GM21390 (cell line): ENCODE measurements at regions not wholly inside any gene's neighbourhood (a gene's known extent, or its start where the extent isn't known, plus 50 kb on each side); places are given as distances from the start of the nearest gene placed in this dataset.
"Not testable (repeated sequence)": the region's sequence is repeated elsewhere in the genome, so short reads cannot be mapped to it uniquely, and the experiment has no call there.

Source experiments
- ATAC-seq: cut with Tn5 transposase; IDR thresholded peaks from one replicate; pipeline ENCODE4 v1.9.1; 2021; ENCODE audit not compliant: unreplicated experiment

GRCh38 chr12:60231976-60232907 lies 636.4 kb downstream of the SLC16A7 start:
- ATAC-seq = no peak

GRCh38 chr12:60234611-60235195 lies 638.9 kb downstream of the SLC16A7 start:
- ATAC-seq = not testable (repeated sequence)

DNA sequence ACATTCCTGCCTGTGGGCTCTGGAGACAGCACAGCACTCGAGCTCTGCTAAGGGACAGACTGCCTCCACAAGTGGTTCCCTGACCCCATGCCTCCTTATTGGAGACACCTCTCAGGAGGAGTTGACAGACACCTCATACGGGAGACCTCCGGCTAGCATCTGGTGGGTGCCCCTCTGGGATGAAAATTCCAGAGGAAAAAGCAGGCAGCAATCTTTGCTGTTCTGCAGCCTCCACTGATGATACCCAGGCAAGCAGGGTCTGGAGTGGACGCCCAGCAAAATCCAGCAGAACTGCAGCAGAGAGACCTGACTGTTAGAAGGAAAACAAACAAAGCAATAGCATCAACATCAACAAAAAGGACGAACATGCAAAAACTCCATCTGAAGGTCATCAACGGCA lies 639.4 kb downstream of the SLC16A7 start:
- ATAC-seq = no peak

DNA sequence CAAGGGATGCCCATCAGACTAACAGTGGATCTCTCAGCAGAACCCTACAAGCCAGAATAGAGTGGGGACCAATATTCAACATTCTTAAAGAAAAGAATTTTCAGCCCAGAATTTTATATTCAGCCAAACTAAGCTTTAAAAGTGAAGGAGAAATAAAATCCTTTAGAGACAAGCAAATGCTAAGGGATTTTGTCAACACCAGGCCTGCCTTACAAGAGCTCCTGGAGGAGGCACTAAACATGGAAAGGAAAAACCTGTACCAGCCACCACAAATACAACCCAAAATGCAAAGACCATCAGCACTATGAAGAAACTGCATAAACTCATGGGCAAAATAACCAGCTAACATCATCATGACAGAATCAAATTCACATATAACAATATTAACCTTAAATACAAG lies 640.6 kb downstream of the SLC16A7 start:
- ATAC-seq = not testable (repeated sequence)

DNA sequence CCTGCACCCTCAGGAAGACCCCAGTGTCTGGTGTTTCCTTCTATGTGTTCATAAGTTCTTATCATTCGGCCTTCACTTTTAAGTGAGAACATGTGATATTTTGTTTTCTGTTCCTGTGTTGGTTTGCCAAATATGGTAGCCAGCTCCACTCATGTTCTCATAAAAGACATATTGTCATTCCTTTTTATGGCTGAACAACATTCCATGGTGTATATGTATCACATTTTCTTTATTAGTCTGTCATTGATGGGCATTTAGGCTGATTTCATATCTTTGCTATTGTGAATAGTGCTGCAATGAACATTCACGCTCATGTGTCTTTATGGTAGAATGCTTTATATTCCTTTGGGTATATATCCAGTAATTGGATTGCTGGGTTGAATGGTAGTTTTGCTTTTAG lies 645.1 kb downstream of the SLC16A7 start:
- ATAC-seq = no peak

DNA sequence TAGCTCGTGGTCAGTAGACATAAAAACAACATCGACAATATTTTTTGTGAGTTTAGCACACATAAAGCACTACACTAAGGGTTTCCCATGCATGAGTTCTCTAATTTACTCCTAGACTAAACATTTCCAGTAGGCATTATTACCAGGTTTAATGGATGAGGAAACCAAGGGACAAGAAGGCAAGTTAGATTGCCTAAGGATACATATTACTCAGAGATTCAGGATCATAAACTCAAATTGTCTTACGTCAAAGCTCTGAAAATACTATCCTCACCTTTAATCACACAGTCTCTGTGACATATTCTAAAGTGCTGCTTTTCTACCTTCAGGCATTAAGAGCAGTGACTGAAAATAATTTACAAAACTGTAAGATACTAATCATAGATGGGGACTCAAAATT lies 655.3 kb downstream of the SLC16A7 start:
- no peak for ATAC-seq

- no peak for ATAC-seq
Observed at GRCh38 chr12:60252359-60253096, 656.7 kb downstream of the SLC16A7 start.

DNA sequence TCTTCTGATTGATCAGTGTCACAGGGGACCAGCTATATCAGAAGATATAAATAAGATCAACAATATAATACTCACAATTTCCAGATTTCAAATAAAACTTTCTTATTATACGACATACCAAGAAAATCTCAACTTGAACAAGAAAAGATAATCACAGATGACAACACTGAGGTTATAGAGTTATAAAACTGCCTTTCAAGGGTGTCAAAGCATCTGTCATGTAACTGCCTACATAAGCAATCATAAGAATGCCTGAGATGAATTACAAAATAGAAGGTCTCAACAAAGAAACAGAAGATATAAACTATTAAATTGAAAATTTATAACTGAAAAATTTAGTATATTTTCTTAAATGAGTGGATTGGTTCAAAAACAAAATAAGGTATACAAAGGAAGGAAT lies 659.2 kb downstream of the SLC16A7 start:
- no peak for ATAC-seq

- no peak for ATAC-seq
Observed at GRCh38 chr12:60257063-60257462, 661.2 kb downstream of the SLC16A7 start.

DNA sequence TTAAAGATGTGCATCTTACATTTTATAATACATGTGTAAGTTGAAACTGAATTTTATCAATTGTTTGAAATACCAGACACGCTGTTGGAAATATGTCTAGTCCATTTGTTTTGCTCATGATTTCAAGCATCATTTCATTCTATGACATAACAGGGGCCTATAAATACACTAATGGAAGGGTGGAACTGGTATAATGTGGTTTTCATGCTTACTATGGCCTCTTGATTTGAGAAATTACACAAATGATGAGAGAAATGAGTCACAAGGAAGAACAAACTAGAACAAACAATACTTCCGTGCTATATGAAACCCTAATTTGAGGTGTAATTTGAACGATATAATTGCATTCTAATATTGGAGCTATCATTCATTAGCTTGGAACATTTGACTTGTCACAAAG lies 663.4 kb downstream of the SLC16A7 start:
- no peak for ATAC-seq

- no peak for ATAC-seq
Observed at GRCh38 chr12:60262378-60262777, 666.5 kb downstream of the SLC16A7 start.

DNA sequence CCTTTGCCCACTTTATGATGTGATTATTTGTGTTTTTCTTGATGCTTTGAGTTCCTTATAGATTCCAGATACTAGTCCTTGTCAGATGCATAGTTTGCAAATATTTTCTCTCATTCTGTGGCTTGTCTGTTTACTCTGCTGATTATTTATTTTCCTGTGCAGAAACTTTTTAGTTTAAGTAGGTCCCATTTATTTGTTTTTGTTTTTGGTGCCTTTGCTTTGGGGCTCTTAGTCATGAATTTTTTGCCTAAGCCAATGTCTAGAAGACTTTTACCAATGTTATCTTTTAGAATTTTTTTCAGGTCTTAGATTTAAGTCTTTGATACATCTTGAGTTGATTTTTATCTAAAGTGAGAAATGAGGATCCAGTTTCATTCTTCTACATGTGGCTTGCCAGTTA lies 667.3 kb downstream of the SLC16A7 start:
- ATAC-seq = no peak

DNA sequence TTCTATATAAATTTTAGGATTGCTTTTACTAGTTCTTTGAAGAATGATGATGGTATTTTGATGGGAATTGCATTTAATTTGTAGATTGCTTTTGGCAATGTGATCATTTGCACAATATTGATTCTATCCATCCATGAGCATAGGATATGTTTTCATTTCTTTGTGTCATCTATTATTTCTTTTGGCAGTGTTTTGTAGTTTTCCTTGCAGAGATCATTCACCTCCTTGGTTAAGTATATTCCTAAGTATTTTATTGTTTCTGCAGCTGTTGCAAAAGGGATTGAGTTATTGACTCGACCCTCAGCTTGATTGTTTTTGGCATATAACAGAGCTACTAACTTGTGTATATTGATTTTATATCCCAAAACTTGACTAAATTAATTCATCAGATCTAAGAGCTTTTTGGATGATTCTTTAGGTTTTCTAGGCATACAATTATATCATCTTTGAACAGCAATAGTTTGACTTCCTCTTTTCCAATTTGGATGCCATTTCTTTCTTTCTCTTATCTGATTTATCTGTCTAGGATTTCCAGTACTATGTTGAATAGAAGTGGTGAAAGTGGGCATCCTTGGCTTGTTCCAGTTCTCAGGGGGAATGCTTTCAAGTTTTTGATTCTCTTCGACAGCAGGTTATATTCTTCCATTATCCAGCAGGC lies 668.1 kb downstream of the SLC16A7 start:
- no peak for ATAC-seq

DNA sequence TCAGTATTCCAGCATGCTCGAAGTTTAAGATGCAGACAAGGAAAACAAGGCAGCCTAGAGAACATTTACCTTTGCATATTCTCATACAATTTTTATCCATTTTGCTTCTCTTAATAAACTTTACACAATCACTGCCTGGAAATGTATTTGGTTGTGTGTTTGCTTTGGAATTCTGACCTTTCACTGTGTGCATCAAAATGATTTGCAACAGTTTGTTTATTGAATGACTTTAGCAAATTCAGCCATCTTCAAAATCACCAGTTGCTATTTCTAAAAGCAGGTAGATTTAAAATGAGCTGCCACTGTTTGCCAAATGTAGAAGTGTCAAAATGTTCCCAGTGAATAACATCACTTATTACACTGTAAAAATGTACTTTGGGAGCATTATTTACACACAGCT lies 669.9 kb downstream of the SLC16A7 start:
- ATAC-seq = no peak

DNA sequence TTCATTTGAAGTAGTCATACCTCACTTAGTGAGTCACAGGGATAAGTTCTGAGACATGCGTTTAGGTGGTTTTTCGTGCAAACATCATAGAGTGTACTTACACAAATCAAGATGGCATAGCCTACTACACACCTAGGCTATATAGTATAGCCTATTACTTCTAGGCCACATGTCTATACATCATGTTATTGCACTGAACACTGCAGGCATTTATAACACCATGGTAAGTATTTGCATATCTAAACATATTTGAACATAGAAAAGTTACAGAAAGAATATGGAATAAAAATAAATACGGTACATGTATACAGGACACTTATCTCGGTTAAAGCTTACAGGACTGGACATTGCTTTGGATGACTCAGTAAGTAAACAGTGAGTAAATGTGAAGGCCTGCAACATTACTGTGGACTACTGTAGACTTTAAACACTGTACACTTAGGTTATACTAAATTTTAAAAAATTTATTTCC lies 670.6 kb downstream of the SLC16A7 start:
- ATAC-seq = no peak

GRCh38 chr12:60269611-60270269 lies 673.9 kb downstream of the SLC16A7 start:
- no peak for ATAC-seq

DNA sequence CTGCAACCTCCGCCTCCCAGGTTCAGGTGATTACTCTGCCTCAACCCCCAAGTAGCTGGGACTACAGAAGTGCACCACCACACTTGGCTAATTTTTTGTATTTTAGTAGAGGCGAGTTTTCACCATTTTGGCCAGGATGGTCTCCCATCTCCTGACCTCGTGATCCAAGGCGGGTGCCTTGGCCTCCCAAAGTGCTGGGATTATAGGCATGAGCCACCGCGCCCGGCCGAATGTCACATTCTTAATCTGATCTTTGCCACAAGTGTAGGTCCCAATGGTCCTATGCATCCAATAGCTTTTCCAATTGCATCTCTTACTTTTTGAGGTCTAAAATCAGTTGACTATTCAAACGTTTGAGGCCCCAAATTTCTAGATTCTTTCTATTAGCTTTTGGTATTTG lies 676.0 kb downstream of the SLC16A7 start:
- ATAC-seq = no peak

DNA sequence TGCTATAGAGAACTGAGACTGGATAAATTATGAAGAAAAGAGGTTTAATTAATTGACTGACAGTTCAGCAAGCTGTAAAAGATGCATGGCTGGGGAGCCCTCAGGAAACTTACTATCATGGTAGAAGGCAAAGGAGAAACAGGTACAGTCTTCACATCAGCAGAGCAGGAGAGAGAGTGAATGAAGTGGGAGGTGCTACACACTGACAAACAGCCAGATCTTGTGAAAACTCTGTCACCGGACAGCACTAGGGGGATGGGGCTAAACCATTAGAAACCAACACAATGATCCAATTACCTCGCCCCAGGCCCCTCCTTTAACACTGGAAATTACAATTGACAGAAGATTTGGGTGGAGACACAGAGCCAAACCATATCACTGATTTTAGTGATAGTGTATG lies 682.4 kb downstream of the SLC16A7 start:
- ATAC-seq = no peak

GRCh38 chr12:60279221-60279620 lies 683.4 kb downstream of the SLC16A7 start:
- no peak for ATAC-seq

DNA sequence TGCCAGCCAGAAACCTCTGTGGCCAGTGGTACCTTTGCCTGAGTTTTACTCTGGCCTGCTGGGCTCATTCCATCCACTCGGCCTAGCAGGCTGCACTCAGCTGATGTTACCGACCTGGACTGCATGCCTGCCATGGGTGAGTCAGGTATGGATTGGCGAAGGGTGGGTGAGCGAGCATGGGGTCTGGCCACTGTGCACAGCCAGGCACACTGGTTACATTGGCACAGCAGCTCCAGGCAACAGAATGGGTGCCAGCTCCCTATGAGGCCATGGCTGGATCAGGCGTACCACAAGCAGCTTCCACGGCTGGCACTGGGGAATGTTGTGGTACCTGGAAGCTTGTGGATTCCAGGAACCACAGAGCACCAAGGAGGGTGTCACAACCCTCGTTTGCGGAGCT lies 685.7 kb downstream of the SLC16A7 start:
- no peak for ATAC-seq

- no peak for ATAC-seq
Observed at GRCh38 chr12:60290532-60290931, 694.7 kb downstream of the SLC16A7 start.
